C4-2B (cell line): ENCODE measurements at regions not wholly inside any gene's neighbourhood (a gene's known extent, or its start where the extent isn't known, plus 50 kb on each side); places are given as distances from the start of the nearest gene placed in this dataset.

ENCODE experiments used
- CTCF ChIP-seq: fragments of 450-650 bp; conservative IDR thresholded peaks from 2 replicates; pipeline ENCODE4 v1.5.1; 2017; ENCODE audit warnings: mild to moderate bottlenecking
- ZFX ChIP-seq: fragments of 450-650 bp; IDR thresholded peaks from 2 replicates; pipeline ENCODE4 v1.6.1; 2017

GRCh38 chr5:157955541-157956172 is 96.7 kb upstream of the CLINT1 start:
- TF ChIP-seq CTCF (no peak), ZFX (no peak)
